Activated T-cell treated with anti-CD3 and anti-CD28 coated beads, Interleukin-2, amount 50 U/mL, for 72 hours (primary cell): ENCODE measurements at regions not wholly inside any gene's neighbourhood (a gene's known extent, or its start where the extent isn't known, plus 50 kb on each side); places are given as distances from the start of the nearest gene placed in this dataset.

ENCODE experiments used
- ATAC-seq, 2 donors: fragments of 150-1000 bp; cut with Tn5 transposase; replicated peaks in 1 of 2; 2 replicates each; pipeline ENCODE4 v1.10.0; 2021; ENCODE audit warnings: moderate library complexity in 2 of 2, mild to moderate bottlenecking in 1 of 2
- DNase-seq, 2 donors: peaks; one replicate each; pipeline ENCODE4 v3.0.0; 2021 to 2022; ENCODE audit warnings: mixed read lengths in 1 of 2
- H3K27ac Mint-ChIP-seq: one replicate; pipeline ENCODE4 v1.8.0; 2022; ENCODE audit warnings: mild to moderate bottlenecking, moderate library complexity, mixed read lengths
- H3K27me3 Mint-ChIP-seq: one replicate; pipeline ENCODE4 v1.8.0; 2022; ENCODE audit warnings: low read depth, mixed read lengths
- H3K36me3 Mint-ChIP-seq, 2 donors: one replicate each; pipeline ENCODE4 v1.8.0; 2022; ENCODE audit warnings: mixed read lengths in 2 of 2, mild to moderate bottlenecking in 1 of 2; ENCODE audit not compliant: insufficient read depth in 2 of 2
- H3K4me1 Mint-ChIP-seq: one replicate; pipeline ENCODE4 v1.8.0; 2022; ENCODE audit warnings: low read depth, mixed read lengths
- H3K4me3 Mint-ChIP-seq, 2 donors: one replicate each; pipeline ENCODE4 v1.8.0; 2022; ENCODE audit warnings: mild to moderate bottlenecking in 2 of 2, mixed read lengths in 2 of 2, moderate library complexity in 2 of 2
- H3K9me3 Mint-ChIP-seq, 2 donors: one replicate each; pipeline ENCODE4 v1.8.0; 2022; ENCODE audit warnings: mixed read lengths in 2 of 2

GRCh38 chr13:99878921-99879610 is 92.5 kb downstream of the ZIC5 start:
- DNase-seq: no peak
- no peak overlapping the region for H3K4me3 Mint-ChIP-seq
- H3K4me1 Mint-ChIP-seq: no peaks in the 10 kb centered on the region
- no peak overlapping the region for H3K27ac Mint-ChIP-seq
- no peaks in the 10 kb centered on the region for H3K9me3 Mint-ChIP-seq
- ATAC-seq: no peak
- no peaks in the 10 kb centered on the region for H3K36me3 Mint-ChIP-seq
- H3K27me3 Mint-ChIP-seq: no peaks in the 10 kb centered on the region

GRCh38 chr13:99876651-99877050 is 94.9 kb downstream of the ZIC5 start:
- no peaks in the 10 kb centered on the region for H3K36me3 Mint-ChIP-seq
- H3K27ac Mint-ChIP-seq: no peak overlapping the region
- no peaks in the 10 kb centered on the region for H3K9me3 Mint-ChIP-seq
- DNase-seq: no peak
- H3K4me3 Mint-ChIP-seq: no peak overlapping the region
- no peaks in the 10 kb centered on the region for H3K4me1 Mint-ChIP-seq
- no peak for ATAC-seq
- no peaks in the 10 kb centered on the region for H3K27me3 Mint-ChIP-seq

- H3K27me3 Mint-ChIP-seq: no peaks in the 10 kb centered on the region
- ATAC-seq (no peak), DNase-seq (no peak)
- H3K4me1 Mint-ChIP-seq: no peaks in the 10 kb centered on the region
- H3K4me3 Mint-ChIP-seq: no peak overlapping the region
- no peaks in the 10 kb centered on the region for H3K36me3 Mint-ChIP-seq
- no peak overlapping the region for H3K27ac Mint-ChIP-seq
- H3K9me3 Mint-ChIP-seq: no peaks in the 10 kb centered on the region
Observed at GRCh38 chr13:99875391-99875790, 96.2 kb downstream of the ZIC5 start.

GRCh38 chr13:99873832-99874430 is 97.6 kb downstream of the ZIC5 start:
- ATAC-seq: no peak
- DNase-seq: no peak
- Mint-ChIP-seq H3K27ac (no peak overlapping the region), H3K27me3 (no peaks in the 10 kb centered on the region), H3K4me1 (no peaks in the 10 kb centered on the region), H3K9me3 (no peaks in the 10 kb centered on the region), H3K4me3 (no peak overlapping the region), H3K36me3 (no peaks in the 10 kb centered on the region)

- ATAC-seq (no peak), DNase-seq (no peak)
- Mint-ChIP-seq H3K4me3 (no peak overlapping the region), H3K9me3 (no peaks in the 10 kb centered on the region), H3K27ac (no peak overlapping the region), H3K27me3 (no peaks in the 10 kb centered on the region), H3K36me3 (no peaks in the 10 kb centered on the region), H3K4me1 (no peaks in the 10 kb centered on the region)
Observed at GRCh38 chr13:99873141-99873540, 98.4 kb downstream of the ZIC5 start.

GRCh38 chr13:99871249-99871898 is 100.2 kb downstream of the ZIC5 start:
- Mint-ChIP-seq H3K9me3 (no peaks in the 10 kb centered on the region), H3K4me3 (no peak overlapping the region), H3K4me1 (no peaks in the 10 kb centered on the region), H3K27me3 (no peaks in the 10 kb centered on the region), H3K27ac (no peak overlapping the region), H3K36me3 (no peaks in the 10 kb centered on the region)
- DNase-seq: no peak
- ATAC-seq: no peak

- Mint-ChIP-seq H3K36me3 (no peaks in the 10 kb centered on the region), H3K4me1 (no peaks in the 10 kb centered on the region), H3K27ac (no peak overlapping the region), H3K9me3 (no peaks in the 10 kb centered on the region), H3K27me3 (no peaks in the 10 kb centered on the region), H3K4me3 (no peak overlapping the region)
- ATAC-seq (no peak), DNase-seq (no peak)
Observed at GRCh38 chr13:99870541-99870940, 101.0 kb downstream of the ZIC5 start.

- no peaks in the 10 kb centered on the region for H3K36me3 Mint-ChIP-seq
- ATAC-seq (no peak), DNase-seq (no peak)
- H3K9me3 Mint-ChIP-seq: no peaks in the 10 kb centered on the region
- H3K4me3 Mint-ChIP-seq: no peak overlapping the region
- H3K27me3 Mint-ChIP-seq: no peaks in the 10 kb centered on the region
- no peaks in the 10 kb centered on the region for H3K4me1 Mint-ChIP-seq
- H3K27ac Mint-ChIP-seq: no peak overlapping the region
Observed at GRCh38 chr13:99869830-99870229, 101.7 kb downstream of the ZIC5 start.

- no peaks in the 10 kb centered on the region for H3K9me3 Mint-ChIP-seq
Observed at GRCh38 chr13:99868767-99869166, 102.8 kb downstream of the ZIC5 start.

GRCh38 chr13:99867535-99868257 is 103.9 kb downstream of the ZIC5 start:
- peaks cover 16% of the 10 kb centered on the region for H3K27me3 Mint-ChIP-seq
- no peak for ATAC-seq
- no peaks in the 10 kb centered on the region for H3K4me1 Mint-ChIP-seq
- no peak overlapping the region for H3K4me3 Mint-ChIP-seq
- no peak overlapping the region for H3K27ac Mint-ChIP-seq
- H3K9me3 Mint-ChIP-seq: no peaks in the 10 kb centered on the region
- no peak for DNase-seq
- no peaks in the 10 kb centered on the region for H3K36me3 Mint-ChIP-seq

More at GRCh38 chr13:99868767-99869166, 102.8 kb downstream of the ZIC5 start:
- no peaks in the 10 kb centered on the region for H3K4me1 Mint-ChIP-seq
- H3K27me3 Mint-ChIP-seq: peaks cover 8% of the 10 kb centered on the region
- no peak overlapping the region for H3K27ac Mint-ChIP-seq
- ATAC-seq (no peak), DNase-seq (no peak)
- H3K36me3 Mint-ChIP-seq: no peaks in the 10 kb centered on the region
- H3K4me3 Mint-ChIP-seq: no peak overlapping the region

GRCh38 chr13:99866781-99867180 is 104.8 kb downstream of the ZIC5 start:
- H3K4me1 Mint-ChIP-seq: no peaks in the 10 kb centered on the region
- peaks cover 26% of the 10 kb centered on the region for H3K27me3 Mint-ChIP-seq
- DNase-seq: no peak
- no peaks in the 10 kb centered on the region for H3K9me3 Mint-ChIP-seq
- no peak for ATAC-seq
- H3K36me3 Mint-ChIP-seq: no peaks in the 10 kb centered on the region
- H3K4me3 Mint-ChIP-seq: no peak overlapping the region
- no peak overlapping the region for H3K27ac Mint-ChIP-seq

GRCh38 chr13:99865420-99865930 is 106.1 kb downstream of the ZIC5 start:
- Mint-ChIP-seq H3K9me3 (no peaks in the 10 kb centered on the region), H3K4me1 (no peaks in the 10 kb centered on the region), H3K27me3 (peaks cover 26% of the 10 kb centered on the region), H3K27ac (no peak overlapping the region), H3K36me3 (no peaks in the 10 kb centered on the region), H3K4me3 (no peak overlapping the region)
- DNase-seq: no peak
- no peak for ATAC-seq

GRCh38 chr13:99864627-99864990 is 107.0 kb downstream of the ZIC5 start:
- no peak for DNase-seq
- peaks cover 26% of the 10 kb centered on the region for H3K27me3 Mint-ChIP-seq
- no peaks in the 10 kb centered on the region for H3K9me3 Mint-ChIP-seq
- no peak overlapping the region for H3K27ac Mint-ChIP-seq
- H3K4me1 Mint-ChIP-seq: peaks cover 5% of the 10 kb centered on the region
- no peaks in the 10 kb centered on the region for H3K36me3 Mint-ChIP-seq
- ATAC-seq: no peak
- no peak overlapping the region for H3K4me3 Mint-ChIP-seq
